ENCODE measurements at regions not wholly inside any gene's neighbourhood (a gene's known extent, or its start where the extent isn't known, plus 50 kb on each side); places are given as distances from the start of the nearest gene placed in this dataset.

GRCh38 chr12:93962336-93962735 is 186.0 kb upstream of the PLXNC1 start:
- H3K9me3 Mint-ChIP-seq: no peaks in the 10 kb centered on the region
- no peaks in the 10 kb centered on the region for H4K20me1 ChIP-seq (ENCODE audit: control insufficient read depth, insufficient read depth, insufficient read length)
- H3K4me3 Mint-ChIP-seq: no peak overlapping the region
- H3K79me2 ChIP-seq (ENCODE audit: insufficient read depth, low read length): no peaks in the 10 kb centered on the region
- no peak overlapping the region for H2BK120ac ChIP-seq (ENCODE audit: low read depth, low read length, poor library complexity, severe bottlenecking)
- no peaks in the 10 kb centered on the region for H3K79me1 ChIP-seq (ENCODE audit: insufficient read depth, low read depth, low read length, poor library complexity, severe bottlenecking)
- H3K9ac ChIP-seq (ENCODE audit: extremely low read depth, insufficient read length, low read length): no peak overlapping the region
- H3K36me3 Mint-ChIP-seq (ENCODE audit: insufficient read depth in 1 of 3, low read depth in 3 of 3): no peaks in the 10 kb centered on the region
- DNase-seq: no peak
- H3K9me3 ChIP-seq (ENCODE audit: control insufficient read depth, low read depth, low read length): no peaks in the 10 kb centered on the region
- H3K14ac ChIP-seq (ENCODE audit: insufficient read depth, low read length): no peak overlapping the region
- no peak overlapping the region for H3K27ac Mint-ChIP-seq
- no peaks in the 10 kb centered on the region for H3K23me2 ChIP-seq (ENCODE audit: insufficient read length, low read depth, low read length, poor library complexity, severe bottlenecking)
- H3K4me1 Mint-ChIP-seq: no peaks in the 10 kb centered on the region
- no peak overlapping the region for H3K18ac ChIP-seq (ENCODE audit: insufficient read length, low read depth, low read length)
- no peak for TF ChIP-seq CTCF (conservative IDR thresholded peaks at IDR 0.05)
- no peak overlapping the region for H2BK12ac ChIP-seq (ENCODE audit: insufficient read length, low read depth, low read length)
- H3K4me2 ChIP-seq (ENCODE audit: insufficient read depth, insufficient read length, low read length): no peak overlapping the region
- no peak overlapping the region for H3T11ph ChIP-seq (ENCODE audit: low read length)
- no peak overlapping the region for H3K23ac ChIP-seq (ENCODE audit: insufficient read length, low read depth, low read length)
- no CpG with 5 or more reads among the region's 2 CpGs for WGBS (ENCODE audit: extremely low coverage, insufficient read length, low lambda C conversion rate)
- H3K4ac ChIP-seq (ENCODE audit: low read depth, low read length): no peak overlapping the region
- H2AK5ac ChIP-seq (ENCODE audit: insufficient read length, low read length): no peak overlapping the region
- no peak overlapping the region for H4K8ac ChIP-seq (replicated peaks; ENCODE audit: insufficient read length, low read depth, low read length)
- H4K5ac ChIP-seq (ENCODE audit: insufficient read length, low read depth, low read length): no peak overlapping the region
- H3K27ac ChIP-seq (ENCODE audit: insufficient read length, low read depth, low read length): no peak overlapping the region
- H3K27me3 ChIP-seq (ENCODE audit: insufficient read depth, low read length): no peaks in the 10 kb centered on the region
- H2BK20ac ChIP-seq (ENCODE audit: low read depth, low read length, poor library complexity, severe bottlenecking): no peak overlapping the region
- H3K27me3 Mint-ChIP-seq (ENCODE audit: low read depth): no peaks in the 10 kb centered on the region
- no peak overlapping the region for H2BK15ac ChIP-seq (ENCODE audit: low read depth, low read length)
- no peaks in the 10 kb centered on the region for H3K4me1 ChIP-seq (ENCODE audit: insufficient read depth, low read length)
- no peak overlapping the region for H4K91ac ChIP-seq (ENCODE audit: insufficient read length, low read depth, low read length)
- no peak overlapping the region for H3K56ac ChIP-seq (ENCODE audit: insufficient read length, low read depth, low read length)
- H2AFZ ChIP-seq (ENCODE audit: low read length): no peak overlapping the region
- H2BK5ac ChIP-seq (ENCODE audit: insufficient read length, low read length): no peak overlapping the region

Data from H9 (cell line).